NCI-H345 (cell line): ENCODE measurements at regions not wholly inside any gene's neighbourhood (a gene's known extent, or its start where the extent isn't known, plus 50 kb on each side); places are given as distances from the start of the nearest gene placed in this dataset.

Experiments
- DNase-seq: peaks from one replicate; lab custom pipeline; 2025; lab: John Stamatoyannopoulos, UW

DNA sequence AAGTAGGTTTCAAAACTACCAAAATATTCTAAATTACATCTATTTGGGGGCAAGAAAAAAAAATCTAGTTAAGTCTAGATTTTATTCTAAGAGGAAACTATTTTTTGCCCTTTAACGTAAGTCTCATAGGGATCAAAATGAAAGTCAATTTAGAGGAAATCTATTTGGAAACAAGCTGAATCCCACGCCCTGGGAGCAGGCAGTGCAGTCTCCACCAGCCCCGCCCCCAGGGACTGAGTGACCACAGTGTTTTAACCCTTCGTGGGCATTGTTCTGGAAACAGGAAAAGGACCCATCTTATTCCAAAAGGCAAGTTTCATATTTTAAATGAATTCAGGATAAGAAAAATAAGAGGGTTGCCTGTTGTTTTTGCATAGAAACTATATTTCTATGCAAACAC is 209.7 kb downstream of the SPRY2 start:
- no peak for DNase-seq

DNA sequence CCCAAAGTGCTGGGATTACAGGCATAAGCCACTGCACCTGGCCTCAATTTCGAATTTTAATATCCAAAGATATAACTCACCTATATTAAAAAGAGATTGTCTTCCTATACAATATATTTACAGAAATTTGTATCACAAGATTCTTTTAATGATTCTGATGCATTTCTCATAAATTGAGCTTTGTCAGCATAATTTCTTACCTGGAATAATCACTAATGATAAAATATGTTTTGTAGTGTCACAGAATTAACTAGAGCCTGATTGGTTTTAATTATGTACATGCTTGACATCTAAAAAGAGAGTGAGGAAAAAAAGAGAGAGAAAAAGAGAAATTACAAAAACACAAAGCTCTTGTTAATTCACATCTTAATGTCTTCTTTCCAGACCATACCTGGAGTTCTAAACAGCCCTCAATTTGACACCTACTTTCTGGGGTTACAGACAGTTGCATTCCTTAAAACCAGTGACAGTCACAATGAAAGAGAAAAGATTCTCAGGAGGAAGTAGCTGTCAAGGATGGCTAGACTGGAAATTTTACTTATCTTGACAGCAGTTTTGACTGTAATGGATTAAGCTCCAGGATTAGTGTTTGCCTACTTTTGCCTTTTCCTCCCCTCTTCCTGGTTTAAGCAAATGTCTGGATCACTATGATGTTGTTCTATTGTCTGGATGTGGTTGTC is 214.4 kb downstream of the SPRY2 start:
- DNase-seq: no peak

DNA sequence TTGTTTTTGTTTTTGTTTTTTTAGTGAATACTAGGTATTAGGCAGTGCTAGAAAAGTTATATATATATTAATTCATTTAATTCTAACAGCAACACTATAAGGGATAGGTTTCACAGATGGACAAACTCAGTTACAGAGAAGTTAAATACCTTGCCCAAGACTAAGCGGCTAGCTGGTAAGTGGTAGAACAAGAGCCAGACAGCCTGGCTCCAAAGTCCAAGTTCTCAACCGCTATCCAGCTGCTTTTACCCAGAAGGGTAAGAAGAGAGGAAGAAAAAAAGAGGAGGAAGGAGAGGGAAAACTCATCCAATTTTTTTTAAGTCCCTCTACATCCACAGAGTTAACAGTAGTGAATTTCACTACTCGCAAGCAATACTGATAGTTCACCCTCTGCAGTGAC is 217.0 kb downstream of the SPRY2 start:
- DNase-seq: no peak

DNA sequence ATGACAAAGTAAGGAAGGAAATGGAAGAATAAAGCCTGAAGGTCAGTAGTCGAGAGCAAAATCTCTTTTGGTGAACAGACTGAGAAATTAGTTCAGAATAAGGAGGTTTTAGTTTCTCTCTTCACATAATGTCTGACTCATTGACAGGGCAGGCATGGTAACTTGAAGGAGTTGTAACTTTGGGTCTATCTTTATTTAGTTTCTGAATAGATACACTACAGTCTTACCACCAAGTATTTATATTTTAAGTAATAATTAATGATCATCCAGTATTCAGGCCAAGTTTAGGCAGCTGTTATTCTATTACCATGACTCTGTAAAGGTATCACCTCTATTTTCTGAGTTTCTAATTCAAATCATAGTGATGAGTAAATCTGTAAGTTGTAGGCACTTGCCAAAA is 219.9 kb downstream of the SPRY2 start:
- DNase-seq: no peak

DNA sequence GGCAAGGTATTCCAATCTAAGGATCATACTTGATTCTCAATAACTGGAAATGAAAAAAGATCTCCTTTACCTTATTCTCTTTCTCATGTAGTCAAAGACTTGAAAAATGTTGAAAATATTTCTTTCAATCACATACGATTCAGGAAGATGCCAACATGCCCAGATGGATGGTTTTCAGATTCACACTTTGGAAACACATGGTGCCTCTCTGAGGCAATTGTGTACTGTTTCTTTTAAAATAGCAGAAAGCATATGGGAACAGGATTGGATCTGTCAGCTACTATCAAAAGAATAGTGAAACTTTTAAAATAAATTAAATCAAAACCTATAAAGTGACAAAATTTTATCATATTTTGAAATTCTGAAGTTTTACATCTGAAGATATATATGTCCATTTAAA is 222.4 kb downstream of the SPRY2 start:
- no peak for DNase-seq

DNA sequence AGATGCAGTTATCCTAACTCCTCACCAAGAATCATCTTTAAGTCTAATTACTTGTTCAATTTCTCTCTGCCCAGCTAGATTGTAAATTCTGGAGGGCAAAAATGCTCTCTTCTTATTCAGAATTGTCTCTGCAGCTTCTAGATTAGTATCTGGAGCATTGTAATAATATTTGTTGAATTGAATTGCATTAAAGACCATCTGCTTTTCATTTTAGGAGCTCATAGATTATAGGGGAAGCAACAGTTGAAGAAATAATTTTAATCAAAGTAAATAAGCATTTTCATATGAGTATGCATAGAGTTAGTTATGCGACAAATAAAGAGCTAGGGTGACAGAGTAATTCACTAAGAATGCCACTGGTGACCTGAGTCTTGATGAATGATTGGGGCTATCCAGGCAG is 222.8 kb downstream of the SPRY2 start:
- DNase-seq: no peak

DNA sequence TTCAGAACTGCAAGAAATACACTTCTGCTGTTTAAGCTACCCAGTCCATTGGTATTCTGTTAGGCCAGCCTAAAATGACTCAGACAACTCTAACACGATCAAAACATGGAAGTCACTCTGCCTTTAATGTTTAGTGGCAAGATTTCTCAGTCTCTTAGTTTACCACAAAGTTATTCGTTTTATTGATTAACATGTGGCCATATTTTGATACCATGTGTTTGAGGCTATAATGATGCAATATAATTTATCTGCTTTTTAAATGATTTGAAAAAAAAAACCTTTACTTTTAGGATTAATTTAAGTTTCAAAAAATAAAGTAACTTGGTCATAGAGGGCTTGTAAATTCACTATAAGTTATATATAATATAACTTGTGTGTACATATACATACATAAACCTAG is 223.4 kb downstream of the SPRY2 start:
- DNase-seq: no peak

DNA sequence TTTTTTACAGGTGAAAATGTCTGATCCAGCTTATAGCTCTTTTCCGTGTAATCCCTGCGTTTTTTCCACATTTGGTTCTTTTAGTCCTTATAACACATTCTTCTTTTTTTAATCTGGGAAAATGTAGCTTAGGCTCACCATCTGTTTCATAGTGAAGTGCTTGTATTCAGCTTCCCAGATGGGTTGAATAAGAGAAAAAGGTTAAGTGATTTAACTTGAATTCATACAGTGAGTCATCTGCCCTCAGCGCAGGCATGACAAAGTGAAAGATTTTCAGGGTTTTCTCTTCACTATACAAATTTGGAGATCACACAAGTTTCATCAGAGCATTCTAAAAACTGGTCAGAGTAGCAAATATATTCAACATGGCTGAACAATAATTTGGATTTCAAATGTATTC is 224.8 kb downstream of the SPRY2 start:
- DNase-seq: no peak

DNA sequence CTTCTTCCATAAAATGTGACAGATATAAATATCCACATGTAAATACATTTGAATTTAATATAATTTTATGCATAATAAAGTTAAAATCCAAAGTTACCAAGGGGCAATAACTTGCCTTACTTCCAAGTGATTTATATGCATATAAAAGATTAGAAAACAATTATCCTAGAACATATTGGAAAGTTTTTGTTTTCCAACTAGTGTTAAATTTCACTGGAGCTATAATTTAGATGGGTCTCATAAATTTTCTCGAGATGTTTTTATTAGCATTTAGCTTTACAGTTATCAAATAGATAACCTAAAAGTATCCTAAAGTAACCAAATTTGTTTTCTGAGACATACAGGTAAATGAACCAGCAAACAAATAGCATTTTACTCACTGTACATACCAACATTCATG is 225.3 kb downstream of the SPRY2 start:
- no peak for DNase-seq

DNA sequence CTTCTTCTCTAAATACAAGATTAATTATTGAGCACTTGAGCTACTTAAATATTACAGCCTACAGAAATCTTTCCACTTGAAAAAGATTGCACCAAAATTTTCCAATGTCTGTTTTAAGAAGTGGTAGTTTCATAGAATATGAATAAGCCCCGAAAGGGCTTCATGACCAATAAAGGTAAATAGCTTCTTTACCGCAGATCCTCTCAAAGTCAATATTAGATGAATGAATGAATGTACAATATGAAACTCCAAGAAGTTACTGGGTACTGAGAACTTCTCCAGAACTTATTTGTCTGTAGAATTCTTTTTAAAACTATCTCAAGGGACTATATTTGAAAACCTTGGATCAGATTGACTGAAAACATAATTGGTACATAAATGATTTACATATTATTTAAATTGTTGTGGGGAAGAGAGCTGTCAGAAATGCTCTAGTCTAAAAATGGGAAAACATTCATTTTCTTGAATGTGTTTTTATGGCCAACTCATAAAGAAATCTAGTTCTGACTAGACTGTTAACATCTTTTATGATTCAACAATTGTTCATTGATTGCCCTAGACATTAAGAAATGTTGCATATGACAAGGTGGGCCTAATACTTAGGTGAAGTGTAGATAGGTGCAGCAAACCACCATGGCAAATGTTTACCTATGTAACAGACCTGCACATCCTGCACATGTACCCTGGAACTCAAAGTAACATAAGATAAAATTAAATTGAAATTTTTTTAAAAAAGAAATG is 227.0 kb downstream of the SPRY2 start:
- DNase-seq: no peak

DNA sequence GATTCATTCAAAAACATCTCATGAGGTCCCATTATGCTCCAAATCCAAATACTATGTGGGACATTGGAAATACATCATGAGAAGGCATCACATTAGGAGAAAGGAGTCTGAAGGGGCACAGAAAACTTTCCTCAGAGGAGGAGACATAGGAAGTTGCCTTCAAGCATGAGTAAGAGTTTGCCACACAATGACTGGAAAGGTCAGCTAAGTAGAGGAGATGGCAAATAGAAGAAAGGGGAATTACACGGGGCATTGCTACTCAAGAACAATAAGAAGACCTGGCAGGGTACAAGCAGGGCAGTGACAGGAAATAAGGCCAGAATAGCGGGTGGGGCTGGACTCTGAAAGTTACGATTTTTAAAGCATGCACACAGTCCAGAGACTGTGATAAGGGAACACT is 231.6 kb downstream of the SPRY2 start:
- no peak for DNase-seq

DNA sequence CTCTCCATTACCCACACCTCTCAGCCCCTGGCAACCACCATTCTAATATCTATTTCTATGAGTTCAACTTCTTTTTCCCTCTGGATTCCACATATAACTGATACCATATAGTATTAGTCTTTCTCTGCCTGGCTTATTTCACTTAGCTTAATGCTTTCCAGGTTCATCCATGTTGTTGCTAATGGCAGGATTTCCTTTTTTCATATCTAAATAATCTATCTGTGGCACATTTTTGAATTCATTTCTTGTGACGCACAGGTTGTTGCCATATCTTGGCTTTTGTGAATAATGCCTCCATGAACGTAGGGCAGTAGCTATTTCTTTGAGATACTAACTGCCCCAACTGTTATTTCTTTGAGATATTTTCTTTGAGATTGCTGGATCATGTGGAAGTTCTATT is 235.6 kb downstream of the SPRY2 start:
- no peak for DNase-seq

DNA sequence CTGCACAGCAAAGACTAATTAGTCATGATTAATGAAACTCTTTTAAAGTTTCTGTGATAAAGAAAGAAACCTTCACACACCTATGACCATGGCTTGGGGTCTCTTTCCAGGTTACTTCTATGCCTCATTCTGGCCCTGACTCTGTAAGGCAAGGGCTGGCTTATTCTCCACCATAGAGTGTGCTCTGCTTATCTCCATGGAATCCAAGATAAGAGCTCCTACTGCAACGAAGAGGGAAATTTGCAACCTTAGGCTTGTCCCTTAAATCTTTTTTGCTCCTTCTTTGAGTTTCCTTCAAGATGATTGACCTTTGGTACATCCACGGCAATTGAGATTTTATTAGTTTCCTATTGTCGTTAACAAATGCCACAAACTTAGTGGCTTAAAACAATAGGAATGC is 239.9 kb downstream of the SPRY2 start:
- DNase-seq: no peak

DNA sequence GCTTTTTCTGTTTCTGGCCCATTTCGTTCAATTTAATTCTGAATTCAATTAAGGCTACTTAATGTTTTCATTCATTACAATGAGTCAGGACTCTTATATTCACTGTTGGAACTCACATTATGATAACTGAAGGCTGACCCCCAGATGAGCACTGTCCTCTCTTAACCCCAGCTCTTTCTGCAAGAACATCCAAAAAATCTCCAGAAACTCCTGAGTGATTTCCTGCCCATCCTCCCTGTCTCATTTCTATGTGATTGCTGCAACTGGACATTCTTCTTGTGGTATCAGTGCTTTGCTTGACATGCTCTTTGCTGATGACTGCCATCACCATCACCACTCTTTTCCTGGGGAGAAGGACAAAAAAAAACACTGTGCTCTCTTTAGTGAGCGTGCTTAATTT is 240.3 kb downstream of the SPRY2 start:
- no peak for DNase-seq

DNA sequence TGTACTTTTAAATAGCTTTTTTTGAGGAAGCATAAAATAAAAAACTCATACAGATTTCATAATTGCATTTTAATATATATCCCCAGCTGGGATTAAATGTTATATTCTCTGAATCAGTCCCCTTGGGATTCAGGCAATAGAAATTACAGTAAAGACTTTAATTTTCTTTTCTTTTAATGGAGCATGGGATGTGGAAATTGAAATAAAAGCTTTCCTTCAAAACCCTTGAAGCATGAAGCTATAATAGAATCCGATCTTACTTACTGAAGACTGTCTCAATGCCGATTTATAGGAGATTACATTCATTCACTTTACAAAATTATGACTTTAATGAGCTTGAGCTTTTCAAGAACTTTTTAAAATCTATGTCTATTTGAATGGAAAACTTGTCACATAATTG is 243.4 kb downstream of the SPRY2 start:
- DNase-seq: no peak

DNA sequence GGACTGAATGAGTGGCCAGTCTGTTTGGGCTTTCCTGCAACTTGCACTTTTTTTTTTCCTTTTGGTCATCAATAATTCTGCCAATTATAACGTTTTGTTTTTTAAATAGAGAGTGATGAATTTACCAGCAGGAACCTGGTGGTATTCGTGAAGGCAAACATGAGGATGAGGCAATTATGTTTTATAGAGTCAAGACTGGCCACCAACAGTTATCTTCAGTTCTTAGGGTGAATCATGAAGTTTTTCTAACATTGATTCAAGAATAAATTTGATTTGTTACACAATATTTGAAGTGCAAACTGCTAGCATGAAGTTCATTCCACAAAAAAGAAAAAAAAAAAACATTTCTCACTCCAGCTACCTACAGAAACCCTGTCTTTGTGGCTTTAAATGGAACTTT is 244.5 kb downstream of the SPRY2 start:
- DNase-seq: no peak

DNA sequence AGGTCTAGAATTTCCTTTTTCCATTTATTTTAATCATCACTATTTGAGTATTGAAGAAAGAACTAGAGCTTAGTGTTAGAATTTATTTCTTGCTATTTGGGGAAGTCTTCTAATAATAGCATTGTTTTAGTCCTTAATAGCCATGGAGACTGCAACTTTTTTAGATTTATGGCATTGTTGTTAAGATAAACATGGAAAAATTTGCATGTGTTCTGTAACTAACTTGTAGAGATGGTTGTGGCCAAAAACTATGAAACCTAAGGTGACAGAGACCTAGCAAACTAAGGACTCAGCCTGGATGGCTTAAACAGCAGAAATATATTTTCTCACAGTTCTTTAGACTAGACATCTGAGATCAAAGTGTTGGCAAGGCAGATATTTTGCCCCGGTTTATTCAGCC is 246.4 kb downstream of the SPRY2 start:
- DNase-seq: no peak

DNA sequence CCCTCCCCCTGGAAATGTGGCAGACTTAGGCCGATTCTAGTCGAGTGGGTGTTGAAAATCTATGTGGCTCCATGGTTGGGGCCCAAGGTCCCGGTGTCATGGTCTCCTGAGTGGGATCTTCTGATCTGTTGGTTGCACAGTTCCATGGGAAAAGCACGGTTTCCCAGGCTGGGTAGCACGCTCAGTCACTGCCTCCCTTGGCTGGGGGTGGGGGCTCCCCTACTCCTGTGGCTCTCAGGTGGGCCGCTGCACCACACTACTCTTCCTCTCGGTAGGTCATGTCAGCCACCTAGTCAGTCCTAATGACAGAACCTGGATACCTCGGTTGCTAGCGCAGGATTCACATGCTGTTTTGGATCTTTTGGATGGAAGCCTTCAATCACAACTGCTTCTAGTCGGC is 247.0 kb downstream of the SPRY2 start:
- no peak for DNase-seq

DNA sequence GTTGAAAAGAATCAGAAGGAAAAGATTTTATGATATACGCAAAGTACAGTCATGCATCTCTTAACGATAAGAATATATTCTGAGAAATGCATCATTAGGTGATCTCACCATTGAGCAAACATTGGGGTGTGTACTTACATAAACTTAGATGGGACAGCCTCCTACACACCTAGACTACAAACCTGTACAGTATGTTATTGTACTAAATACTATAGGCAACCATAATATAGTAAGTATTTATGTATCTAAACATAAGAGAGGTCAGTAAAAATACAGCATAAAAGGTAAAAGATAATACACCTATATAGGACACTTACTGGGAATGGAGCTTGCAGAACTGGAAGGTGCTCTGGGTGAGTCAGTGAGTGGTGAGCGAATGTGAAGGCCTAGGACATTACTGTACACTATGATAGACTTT is 254.6 kb downstream of the SPRY2 start:
- DNase-seq: no peak

DNA sequence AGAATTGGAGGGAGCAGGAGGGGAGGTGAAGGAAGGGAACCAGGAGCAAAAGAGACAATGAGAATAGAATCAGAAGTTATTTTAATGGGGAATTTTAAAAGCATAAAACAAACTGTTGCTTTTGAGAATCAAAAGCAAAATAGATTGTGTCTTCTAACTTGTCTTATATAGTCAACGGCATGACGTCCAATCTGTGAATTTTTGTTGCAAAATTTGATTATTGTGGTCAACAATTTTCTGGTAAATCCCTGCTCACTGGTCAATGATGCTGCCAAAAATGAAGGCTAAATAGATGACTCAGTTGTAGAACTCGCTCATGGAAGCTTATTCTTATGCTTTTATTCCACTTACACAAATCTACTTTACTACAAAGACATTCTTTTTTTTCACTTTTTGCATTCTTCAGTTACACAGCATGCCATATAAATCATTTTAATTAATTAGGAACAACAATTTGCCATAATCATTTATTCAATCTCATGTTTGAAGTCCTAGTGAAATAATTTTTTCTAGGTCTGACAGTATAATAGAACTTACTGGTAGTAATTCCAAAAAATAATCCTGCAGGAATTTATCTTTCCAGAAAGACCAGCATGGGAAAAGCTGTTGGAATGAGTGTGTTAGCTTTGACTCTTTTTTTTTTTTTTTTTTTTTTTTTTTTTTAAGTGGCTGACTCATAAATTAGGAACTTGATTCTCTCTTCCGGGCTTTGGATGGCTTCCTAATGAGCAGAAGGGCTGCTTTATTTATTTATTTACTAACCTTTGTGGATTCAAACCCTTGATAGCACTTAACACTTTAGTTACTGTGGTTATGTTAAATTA is 256.9 kb downstream of the SPRY2 start:
- peak; percentile 6 for DNase-seq

DNA sequence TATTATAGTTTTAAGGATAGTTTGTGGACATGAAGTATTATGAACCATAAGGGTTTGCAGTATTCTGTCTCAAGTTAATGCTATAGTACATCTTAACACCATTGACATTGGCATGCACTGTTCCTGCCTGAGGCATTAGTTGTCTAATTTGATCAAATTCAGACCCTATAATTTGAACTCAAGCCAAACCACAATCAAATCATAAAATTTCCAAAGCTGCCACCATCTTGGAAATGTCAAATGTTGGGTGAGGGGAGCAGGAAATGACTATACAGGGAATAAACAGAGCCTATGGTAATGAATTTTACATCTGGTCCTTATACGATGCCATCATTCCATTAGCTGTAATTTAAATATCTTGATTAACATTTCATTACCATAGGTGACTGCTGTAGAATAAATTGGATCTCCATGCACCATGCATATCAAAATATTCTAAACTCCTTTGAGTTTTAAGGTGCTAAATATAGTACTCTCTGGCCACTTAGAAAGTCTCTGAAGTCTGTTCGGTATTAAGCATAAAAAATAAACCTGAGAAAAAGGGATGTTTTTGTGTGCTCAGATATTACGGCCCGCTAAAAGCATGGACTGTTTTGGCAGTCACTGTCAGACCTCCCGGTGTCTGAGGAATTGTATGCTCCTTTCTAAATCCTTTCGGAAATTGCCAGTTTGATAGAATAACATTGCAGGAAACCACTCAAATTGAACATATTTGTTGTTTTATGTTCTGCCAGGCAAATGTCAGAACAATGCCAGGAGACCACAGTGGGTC is 257.7 kb downstream of the SPRY2 start:
- no peak for DNase-seq

DNA sequence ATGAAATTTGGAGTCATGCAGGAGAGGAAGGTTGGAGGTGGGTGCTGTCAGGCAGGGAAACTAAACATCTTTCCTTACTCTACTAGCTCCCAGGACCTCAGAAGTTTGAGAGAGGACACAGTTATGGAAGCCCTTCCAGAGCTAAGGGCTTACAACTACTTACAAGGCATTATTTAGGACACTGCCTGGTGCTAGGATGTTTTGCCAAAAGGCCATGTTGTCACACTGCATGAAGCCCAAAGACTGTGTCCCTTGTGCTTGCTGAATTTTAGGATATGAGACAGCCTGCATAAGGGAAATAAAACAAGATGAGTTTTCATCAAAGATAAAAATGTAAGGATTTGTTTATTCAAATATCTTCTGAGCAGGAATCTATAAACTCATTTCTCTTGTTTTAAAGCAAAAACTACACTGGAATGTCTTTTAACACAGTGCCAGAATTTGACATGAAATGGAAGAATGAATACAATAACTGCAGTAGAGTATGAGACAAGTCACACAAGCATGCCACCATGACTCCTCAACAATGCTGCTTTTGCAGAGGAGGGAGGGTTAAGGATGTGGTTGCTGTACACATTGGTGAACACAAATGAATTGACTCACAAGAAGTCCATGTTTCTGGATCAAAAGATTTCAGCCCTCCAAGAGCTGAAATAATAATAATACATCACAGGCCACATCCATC is 258.4 kb downstream of the SPRY2 start:
- no peak for DNase-seq
